ENCODE measurements at regions not wholly inside any gene's neighbourhood (a gene's known extent, or its start where the extent isn't known, plus 50 kb on each side); places are given as distances from the start of the nearest gene placed in this dataset.

GRCh38 chr2:125070726-125071505 is 1045.8 kb downstream of the CNTNAP5 start:
- no peaks in the 10 kb centered on the region for H3K4me1 Mint-ChIP-seq
- no peaks in the 10 kb centered on the region for H3K4me1 ChIP-seq (ENCODE audit: control insufficient read depth, insufficient read depth, low read length)
- no peaks in the 10 kb centered on the region for H3K27me3 ChIP-seq (ENCODE audit: control insufficient read depth, insufficient read depth, low read length, poor library complexity, severe bottlenecking)
- no peak overlapping the region for H3K27ac Mint-ChIP-seq
- no peaks in the 10 kb centered on the region for H3K36me3 Mint-ChIP-seq (ENCODE audit: low read depth)
- H3K4me3 ChIP-seq (ENCODE audit: low read length) = no peak overlapping the region
- no peak overlapping the region for H3K4me3 Mint-ChIP-seq
- WGBS, 2 experiments (ENCODE audit: insufficient coverage in 1 of 2, insufficient read length in 1 of 2) = 80 to 91% methylated on average over 1 to 3 of the region's 4 CpGs
- peaks cover 15% of the 10 kb centered on the region for H3K9me3 Mint-ChIP-seq
- no peak overlapping the region for H3K27ac ChIP-seq (ENCODE audit: low read depth, low read length)
- no peak for TF ChIP-seq CTCF (conservative IDR thresholded peaks at IDR 0.05)
- H3K36me3 ChIP-seq (ENCODE audit: control insufficient read depth, insufficient read depth, low read length) = no peaks in the 10 kb centered on the region
- peaks cover 16% of the 10 kb centered on the region for H3K9me3 ChIP-seq (ENCODE audit: control insufficient read depth, low read length)
- no peaks in the 10 kb centered on the region for H3K27me3 Mint-ChIP-seq (ENCODE audit: insufficient read depth)
- no peak for DNase-seq
- no peak overlapping the region for H3K9ac ChIP-seq (ENCODE audit: extremely low read depth, low read length, poor library complexity, severe bottlenecking)

- Mint-ChIP-seq H3K27me3 (ENCODE audit: insufficient read depth) (no peaks in the 10 kb centered on the region), H3K4me1 (no peaks in the 10 kb centered on the region), H3K4me3 (no peak overlapping the region), H3K36me3 (ENCODE audit: low read depth) (no peaks in the 10 kb centered on the region), H3K27ac (no peak overlapping the region), H3K9me3 (peaks cover 17% of the 10 kb centered on the region)
- no peak overlapping the region for H3K4me3 ChIP-seq (ENCODE audit: low read length)
- no peaks in the 10 kb centered on the region for H3K36me3 ChIP-seq (ENCODE audit: control insufficient read depth, insufficient read depth, low read length)
- H3K9me3 ChIP-seq (ENCODE audit: control insufficient read depth, low read length) = peaks cover 16% of the 10 kb centered on the region
- DNase-seq = no peak
- H3K9ac ChIP-seq (ENCODE audit: extremely low read depth, low read length, poor library complexity, severe bottlenecking) = no peak overlapping the region
- no peaks in the 10 kb centered on the region for H3K4me1 ChIP-seq (ENCODE audit: control insufficient read depth, insufficient read depth, low read length)
- no peak overlapping the region for H3K27ac ChIP-seq (ENCODE audit: low read depth, low read length)
- no peaks in the 10 kb centered on the region for H3K27me3 ChIP-seq (ENCODE audit: control insufficient read depth, insufficient read depth, low read length, poor library complexity, severe bottlenecking)
- no peak for TF ChIP-seq CTCF (conservative IDR thresholded peaks at IDR 0.05)
- WGBS, 2 experiments (ENCODE audit: insufficient coverage in 1 of 2, insufficient read length in 1 of 2) = 86 to 100% methylated on average over 1 to 3 of the region's 3 CpGs
These were observed 1048.4 kb downstream of the CNTNAP5 start for GRCh38 chr2:125073440-125073839.

GRCh38 chr2:125085904-125086303 is 1060.8 kb downstream of the CNTNAP5 start:
- Histone ChIP-seq H3K27me3 (ENCODE audit: control insufficient read depth, insufficient read depth, low read length, poor library complexity, severe bottlenecking) (no peaks in the 10 kb centered on the region), H3K4me1 (ENCODE audit: control insufficient read depth, insufficient read depth, low read length) (no peaks in the 10 kb centered on the region), H3K9me3 (ENCODE audit: control insufficient read depth, low read length) (no peaks in the 10 kb centered on the region), H3K36me3 (ENCODE audit: control insufficient read depth, insufficient read depth, low read length) (no peaks in the 10 kb centered on the region), H3K4me3 (ENCODE audit: low read length) (no peak overlapping the region), H3K9ac (ENCODE audit: extremely low read depth, low read length, poor library complexity, severe bottlenecking) (no peak overlapping the region), H3K27ac (ENCODE audit: low read depth, low read length) (no peak overlapping the region)
- DNase-seq = no peak
- TF ChIP-seq CTCF (conservative IDR thresholded peaks at IDR 0.05) = no peak
- H3K27ac Mint-ChIP-seq = no peak overlapping the region
- no peaks in the 10 kb centered on the region for H3K27me3 Mint-ChIP-seq (ENCODE audit: insufficient read depth)
- H3K4me3 Mint-ChIP-seq = no peak overlapping the region
- no peaks in the 10 kb centered on the region for H3K36me3 Mint-ChIP-seq (ENCODE audit: low read depth)
- H3K9me3 Mint-ChIP-seq = no peaks in the 10 kb centered on the region
- 88 to 100% methylated on average over 1 of the region's 1 CpG for WGBS, 2 experiments (ENCODE audit: insufficient coverage in 1 of 2, insufficient read length in 1 of 2)
- peaks cover 2% of the 10 kb centered on the region for H3K4me1 Mint-ChIP-seq
